22Rv1 (cell line): ENCODE measurements at regions not wholly inside any gene's neighbourhood (a gene's known extent, or its start where the extent isn't known, plus 50 kb on each side); places are given as distances from the start of the nearest gene placed in this dataset.

ENCODE experiments used
- ZFX ChIP-seq: fragments of 450-650 bp; IDR thresholded peaks from 2 replicates; pipeline ENCODE4 v1.6.1; 2017; ENCODE audit warnings: antibody characterized with exemption, borderline replicate concordance
- TF ChIP-seq, protein P1 (sequence below): fragments of 450-650 bp; IDR thresholded peaks from 2 replicates; pipeline ENCODE4 v1.5.1; 2017; ENCODE audit warnings: mild to moderate bottlenecking

DNA sequence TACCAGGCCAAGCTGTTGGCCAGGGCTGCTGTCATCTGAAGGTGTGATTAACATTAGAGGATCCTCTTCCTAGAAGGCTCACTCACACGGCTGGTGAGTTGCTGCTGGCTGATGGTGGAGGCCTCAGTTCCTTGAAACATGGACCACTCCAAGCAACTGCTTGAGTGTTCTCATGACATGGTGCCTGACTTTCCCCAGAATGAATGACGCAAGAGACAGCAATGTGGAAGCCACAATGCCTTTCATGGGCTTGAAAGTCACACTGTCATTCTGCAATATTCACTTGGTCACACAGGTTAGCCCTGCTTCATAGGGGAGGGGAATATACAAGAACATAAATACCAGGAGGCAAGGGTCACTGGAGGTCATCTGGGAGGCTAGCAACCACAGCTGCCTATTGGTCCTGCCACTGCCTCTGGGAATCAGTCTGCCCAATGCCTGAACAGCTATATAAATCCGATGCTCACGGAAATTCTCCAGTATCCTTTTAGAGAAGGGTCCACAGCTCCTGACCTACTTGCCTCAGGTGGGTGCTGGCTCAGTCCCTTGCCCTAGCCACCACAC lies 97.1 kb upstream of the MAML3 start:
- TF ChIP-seq, protein P1, sequence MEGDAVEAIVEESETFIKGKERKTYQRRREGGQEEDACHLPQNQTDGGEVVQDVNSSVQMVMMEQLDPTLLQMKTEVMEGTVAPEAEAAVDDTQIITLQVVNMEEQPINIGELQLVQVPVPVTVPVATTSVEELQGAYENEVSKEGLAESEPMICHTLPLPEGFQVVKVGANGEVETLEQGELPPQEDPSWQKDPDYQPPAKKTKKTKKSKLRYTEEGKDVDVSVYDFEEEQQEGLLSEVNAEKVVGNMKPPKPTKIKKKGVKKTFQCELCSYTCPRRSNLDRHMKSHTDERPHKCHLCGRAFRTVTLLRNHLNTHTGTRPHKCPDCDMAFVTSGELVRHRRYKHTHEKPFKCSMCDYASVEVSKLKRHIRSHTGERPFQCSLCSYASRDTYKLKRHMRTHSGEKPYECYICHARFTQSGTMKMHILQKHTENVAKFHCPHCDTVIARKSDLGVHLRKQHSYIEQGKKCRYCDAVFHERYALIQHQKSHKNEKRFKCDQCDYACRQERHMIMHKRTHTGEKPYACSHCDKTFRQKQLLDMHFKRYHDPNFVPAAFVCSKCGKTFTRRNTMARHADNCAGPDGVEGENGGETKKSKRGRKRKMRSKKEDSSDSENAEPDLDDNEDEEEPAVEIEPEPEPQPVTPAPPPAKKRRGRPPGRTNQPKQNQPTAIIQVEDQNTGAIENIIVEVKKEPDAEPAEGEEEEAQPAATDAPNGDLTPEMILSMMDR, result no peak
- no peak for TF ChIP-seq ZFX
